Astrocyte (in vitro differentiated cells and primary cell): ENCODE measurements at regions not wholly inside any gene's neighbourhood (a gene's known extent, or its start where the extent isn't known, plus 50 kb on each side); places are given as distances from the start of the nearest gene placed in this dataset.

Experiments
- DNase-seq: peaks from one replicate; pipeline ENCODE4 v3.0.0-alpha.2; 2010; ENCODE audit warnings: low read depth
- FAIRE-seq: peaks from 2 replicates; lab custom pipeline; 2011; peaks lifted over from hg19 to GRCh38; lab: Jason Lieb, UNC
- H2AFZ ChIP-seq: 2 replicates; pipeline ENCODE4 v1.6.0; 2012; ENCODE audit warnings: low read depth, low read length, inconsistent platforms
- H3K27ac ChIP-seq: 2 replicates; pipeline ENCODE4 v1.5.1; 2011; ENCODE audit warnings: low read depth, low read length, inconsistent platforms
- H3K27me3 ChIP-seq: 2 replicates; pipeline ENCODE4 v1.6.0; 2011; ENCODE audit warnings: low read length, inconsistent platforms; ENCODE audit not compliant: insufficient read depth
- H3K36me3 ChIP-seq: 2 replicates; pipeline ENCODE4 v1.5.1; 2011; ENCODE audit warnings: low read length, inconsistent platforms; ENCODE audit not compliant: insufficient read depth
- H3K4me1 ChIP-seq: 2 replicates; pipeline ENCODE4 v1.5.1; 2011; ENCODE audit warnings: low read length, inconsistent platforms; ENCODE audit not compliant: insufficient read depth
- H3K4me2 ChIP-seq: 2 replicates; pipeline ENCODE4 v1.6.0; 2012; ENCODE audit warnings: low read length, inconsistent platforms
- H3K4me3 ChIP-seq: 2 replicates; pipeline ENCODE4 v1.5.1; 2011; ENCODE audit warnings: low read depth, mild to moderate bottlenecking, low read length, inconsistent platforms; ENCODE audit not compliant: insufficient read depth
- H3K79me2 ChIP-seq: 2 replicates; pipeline ENCODE4 v1.6.0; 2012; ENCODE audit warnings: mild to moderate bottlenecking, low read length, inconsistent platforms; ENCODE audit not compliant: insufficient read depth
- H3K9ac ChIP-seq: 2 replicates; pipeline ENCODE4 v1.6.0; 2012; ENCODE audit warnings: mild to moderate bottlenecking, low read length, inconsistent platforms
- H3K9me3 ChIP-seq: 2 replicates; pipeline ENCODE4 v1.5.1; 2012; ENCODE audit warnings: low read depth, mild to moderate bottlenecking, low read length, inconsistent platforms; ENCODE audit not compliant: insufficient read depth
- H4K20me1 ChIP-seq: 2 replicates; pipeline ENCODE4 v1.6.0; 2012; ENCODE audit warnings: low read length, inconsistent platforms; ENCODE audit not compliant: insufficient read depth
- H3K27ac Mint-ChIP-seq: one replicate; pipeline ENCODE4 v1.8.0; 2021; ENCODE audit warnings: mild to moderate bottlenecking, mixed read lengths; ENCODE audit not compliant: unreplicated experiment
- H3K27me3 Mint-ChIP-seq: one replicate; pipeline ENCODE4 v1.8.0; 2021; ENCODE audit warnings: low read depth, mixed read lengths; ENCODE audit not compliant: unreplicated experiment
- H3K36me3 Mint-ChIP-seq: one replicate; pipeline ENCODE4 v1.8.0; 2021; ENCODE audit warnings: low read depth, mixed read lengths; ENCODE audit not compliant: unreplicated experiment
- H3K4me1 Mint-ChIP-seq: one replicate; pipeline ENCODE4 v1.8.0; 2021; ENCODE audit warnings: low read depth, mixed read lengths; ENCODE audit not compliant: unreplicated experiment
- H3K4me3 Mint-ChIP-seq: one replicate; pipeline ENCODE4 v1.8.0; 2021; ENCODE audit warnings: mild to moderate bottlenecking, moderate library complexity, mixed read lengths; ENCODE audit not compliant: unreplicated experiment
- H3K9me3 Mint-ChIP-seq: one replicate; pipeline ENCODE4 v1.8.0; 2021; ENCODE audit warnings: mild to moderate bottlenecking, mixed read lengths; ENCODE audit not compliant: unreplicated experiment
- CTCF ChIP-seq: IDR thresholded peaks from 2 replicates; pipeline ENCODE4 v1.5.1; 2011; ENCODE audit warnings: low read depth, mild to moderate bottlenecking, inconsistent platforms, low read length, moderate library complexity; ENCODE audit not compliant: insufficient read depth
- EZH2 ChIP-seq: IDR thresholded peaks from 2 replicates; pipeline ENCODE4 v1.6.1; 2012; ENCODE audit warnings: mild to moderate bottlenecking, low read length, inconsistent platforms; ENCODE audit not compliant: insufficient read depth

GRCh38 chr17:77594416-77595209, 363.9 kb upstream of the TNRC6C start:
- Histone ChIP-seq H3K79me2 (no peaks in the 10 kb centered on the region), H3K9me3 (no peaks in the 10 kb centered on the region), H3K9ac (no peak overlapping the region), H4K20me1 (no peaks in the 10 kb centered on the region), H3K4me1 (no peaks in the 10 kb centered on the region), H2AFZ (no peak overlapping the region), H3K27me3 (peaks cover 31% of the 10 kb centered on the region), H3K4me3 (no peak overlapping the region), H3K27ac (no peak overlapping the region), H3K36me3 (no peaks in the 10 kb centered on the region), H3K4me2 (no peak overlapping the region)
- TF ChIP-seq EZH2 = no peak
- Mint-ChIP-seq H3K36me3 (no peaks in the 10 kb centered on the region), H3K27ac (no peak overlapping the region), H3K4me3 (no peak overlapping the region), H3K9me3 (peaks cover 4% of the 10 kb centered on the region), H3K27me3 (peaks cover 53% of the 10 kb centered on the region), H3K4me1 (no peaks in the 10 kb centered on the region)
- no peak for FAIRE-seq
- DNase-seq = no peak

- no peak overlapping the region for H3K4me2 ChIP-seq
- H3K4me1 ChIP-seq = no peaks in the 10 kb centered on the region
- H3K79me2 ChIP-seq = no peaks in the 10 kb centered on the region
- no peaks in the 10 kb centered on the region for H3K9me3 ChIP-seq
- H3K36me3 ChIP-seq = no peaks in the 10 kb centered on the region
- H3K36me3 Mint-ChIP-seq = no peaks in the 10 kb centered on the region
- H3K27me3 Mint-ChIP-seq = peaks cover 53% of the 10 kb centered on the region
- TF ChIP-seq EZH2 (no peak), CTCF (no peak)
- H3K9ac ChIP-seq = no peak overlapping the region
- no peaks in the 10 kb centered on the region for H3K9me3 Mint-ChIP-seq
- no peak for DNase-seq
- H3K27me3 ChIP-seq = peaks cover 25% of the 10 kb centered on the region
- peak overlapping the region; percentile 31 for H3K27ac Mint-ChIP-seq
- H3K4me1 Mint-ChIP-seq = peaks cover 2% of the 10 kb centered on the region
- no peak overlapping the region for H3K27ac ChIP-seq
- no peak overlapping the region for H3K4me3 Mint-ChIP-seq
- no peak overlapping the region for H3K4me3 ChIP-seq
- no peaks in the 10 kb centered on the region for H4K20me1 ChIP-seq
- H2AFZ ChIP-seq = no peak overlapping the region
- FAIRE-seq = no peak
Measured at GRCh38 chr17:77596491-77597417, 361.7 kb upstream of the TNRC6C start.

DNA sequence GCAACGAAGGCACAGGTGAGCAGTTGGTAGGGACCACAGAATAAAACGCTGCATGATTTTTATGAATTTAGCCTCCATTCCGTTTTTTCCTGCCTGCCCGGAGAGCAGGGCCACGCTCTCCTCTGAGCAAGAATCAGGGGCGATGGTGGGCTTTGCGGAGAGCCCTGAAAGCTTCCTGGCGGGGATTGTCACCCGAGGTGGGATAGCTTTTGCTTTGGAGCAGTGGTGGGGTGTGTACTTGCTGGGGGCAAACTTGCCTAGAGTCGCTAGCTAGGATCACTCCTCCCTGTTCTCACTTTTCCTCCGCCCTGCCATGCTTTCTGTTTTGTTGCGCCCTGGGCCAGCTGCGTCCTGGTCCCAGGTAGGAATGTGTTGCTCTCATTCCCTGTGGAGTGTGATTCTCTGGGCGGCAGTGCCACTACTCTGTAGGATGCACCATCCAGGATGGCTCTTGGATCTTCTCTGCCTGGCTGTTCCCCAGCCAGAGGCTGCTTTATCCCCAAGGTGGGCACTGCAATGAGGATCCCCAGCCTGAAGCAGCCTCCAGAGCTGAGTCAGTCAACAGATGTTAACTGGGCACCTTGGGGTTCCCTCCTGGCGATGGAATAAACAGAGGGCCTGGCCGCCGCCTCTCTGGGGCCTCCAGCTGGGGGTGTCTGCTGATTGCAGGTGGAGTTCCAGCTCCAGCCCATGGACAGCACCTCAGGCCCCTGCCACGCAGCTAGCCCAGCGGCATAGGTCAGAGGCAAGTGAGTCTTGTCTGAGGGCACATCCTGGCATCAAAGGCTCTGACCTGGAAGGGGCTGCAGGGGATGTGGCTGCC, 360.9 kb upstream of the TNRC6C start:
- Histone ChIP-seq H3K27me3 (peaks cover 18% of the 10 kb centered on the region), H3K79me2 (no peaks in the 10 kb centered on the region), H2AFZ (no peak overlapping the region), H3K36me3 (no peaks in the 10 kb centered on the region), H3K9me3 (no peaks in the 10 kb centered on the region), H4K20me1 (no peaks in the 10 kb centered on the region), H3K4me3 (no peak overlapping the region), H3K4me2 (no peak overlapping the region), H3K9ac (no peak overlapping the region), H3K27ac (no peak overlapping the region), H3K4me1 (peaks cover 8% of the 10 kb centered on the region)
- no peak overlapping the region for H3K4me3 Mint-ChIP-seq
- no peak for DNase-seq
- peaks cover 51% of the 10 kb centered on the region for H3K27me3 Mint-ChIP-seq
- TF ChIP-seq CTCF (no peak), EZH2 (no peak)
- no peaks in the 10 kb centered on the region for H3K36me3 Mint-ChIP-seq
- H3K4me1 Mint-ChIP-seq = peaks cover 10% of the 10 kb centered on the region
- H3K27ac Mint-ChIP-seq = no peak overlapping the region
- H3K9me3 Mint-ChIP-seq = no peaks in the 10 kb centered on the region
- FAIRE-seq = no peak
